BLaER1 treated with 17β-estradiol and CSF1 and Interleukin-3, amounts not matched to agents 10 nM and 100 nM (cell line): ENCODE measurements at regions not wholly inside any gene's neighbourhood (a gene's known extent, or its start where the extent isn't known, plus 50 kb on each side); places are given as distances from the start of the nearest gene placed in this dataset.
"Not testable (repeated sequence)": the region's sequence is repeated elsewhere in the genome, so short reads cannot be mapped to it uniquely, and the experiment has no call there.

Experiments used
- H3K27ac ChIP-seq, 11 experiments: shearing (Covaris generic); formaldehyde crosslinking; 2 replicates each; pipeline ENCODE4 v1.8.1; 2022
- H3K27me3 ChIP-seq, 11 experiments: shearing (Covaris generic); formaldehyde crosslinking; 2 replicates each; pipeline ENCODE4 v1.8.1; 2022
- H3K36me3 ChIP-seq, 11 experiments: shearing (Covaris generic); formaldehyde crosslinking; 2 replicates each; pipeline ENCODE4 v1.8.1; 2022
- H3K4me1 ChIP-seq, 10 experiments: shearing (Covaris generic); formaldehyde crosslinking; 2 replicates each; pipeline ENCODE4 v1.8.1; 2022
- H3K4me2 ChIP-seq, 11 experiments: shearing (Covaris generic); formaldehyde crosslinking; 2 replicates each; pipeline ENCODE4 v1.8.1; 2022
- H3K4me3 ChIP-seq, 10 experiments: shearing (Covaris generic); formaldehyde crosslinking; 2 replicates each; pipeline ENCODE4 v1.8.1; 2022
- H3K9ac ChIP-seq, 11 experiments: shearing (Covaris generic); formaldehyde crosslinking; 2 replicates each; pipeline ENCODE4 v1.8.1; 2022
- H3K9me3 ChIP-seq, 11 experiments: shearing (Covaris generic); formaldehyde crosslinking; replicated peaks in 1 of 11; 2 replicates each; pipeline ENCODE4 v1.8.1; 2022
- H4K20me1 ChIP-seq, 11 experiments: shearing (Covaris generic); formaldehyde crosslinking; 2 replicates each; pipeline ENCODE4 v1.8.1; 2022
- Cebpa-rat ChIP-seq, 11 experiments: shearing (Covaris generic); IDR thresholded peaks; 2 replicates each; pipeline ENCODE4 v1.8.1; 2022

DNA sequence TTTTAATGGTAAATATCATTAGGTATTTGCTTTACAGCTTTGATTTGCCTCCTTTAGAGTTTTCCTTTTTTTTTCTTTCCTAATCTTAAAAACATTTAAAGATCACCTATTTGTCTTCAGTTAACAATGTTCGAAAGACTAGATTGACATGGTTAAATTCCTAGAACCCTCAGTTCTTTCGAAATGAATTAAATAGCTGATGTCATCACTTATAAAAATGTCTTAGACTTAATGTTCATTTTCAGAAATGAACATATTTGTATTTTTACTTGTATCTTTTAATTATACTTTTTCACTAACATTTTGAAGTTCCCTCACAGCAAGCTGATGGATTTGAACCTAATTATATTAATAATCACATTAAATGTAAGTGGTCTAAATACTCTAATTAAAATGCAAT is 205.3 kb upstream of the IRX4 start:
- Histone ChIP-seq H4K20me1 (no peaks in the 10 kb centered on the region), H3K27ac (no peak overlapping the region), H3K4me2 (no peak overlapping the region), H3K9me3 (peaks cover 0 to 6% (median 0%) of the 10 kb centered on the region in 11 experiments; a peak in 1 of 22 replicates), H3K9ac (no peak overlapping the region), H3K36me3 (no peaks in the 10 kb centered on the region), H3K4me1 (no peaks in the 10 kb centered on the region), H3K4me3 (no peak overlapping the region), H3K27me3 (no peaks in the 10 kb centered on the region)
- no peak for TF ChIP-seq Cebpa-rat (IDR thresholded peaks at IDR 0.05)

DNA sequence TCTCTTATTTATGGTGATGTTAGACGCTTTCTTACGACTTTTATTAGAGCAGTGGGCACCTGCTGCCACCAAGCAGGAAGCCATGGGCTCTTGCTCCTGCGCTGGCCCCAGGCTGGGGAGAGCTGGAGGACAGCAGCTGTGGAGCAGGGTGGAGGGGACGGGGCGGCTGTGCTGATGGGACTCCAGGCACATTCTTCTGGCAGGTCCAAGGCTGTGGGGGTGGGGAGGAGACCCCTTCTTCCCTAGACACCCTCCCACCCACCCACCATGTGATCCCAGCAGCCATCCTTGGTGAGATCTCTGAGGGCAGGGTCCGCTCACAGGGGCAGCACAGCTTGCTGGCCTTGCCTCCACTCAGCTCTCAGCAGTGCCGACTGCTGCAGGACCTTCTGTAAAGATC is 192.6 kb upstream of the IRX4 start:
- no peak overlapping the region for H3K9ac ChIP-seq
- TF ChIP-seq Cebpa-rat (IDR thresholded peaks at IDR 0.05), result no peak
- no peaks in the 10 kb centered on the region for H3K27me3 ChIP-seq
- H3K4me1 ChIP-seq, result peaks cover 0 to 5% (median 0%) of the 10 kb centered on the region in 10 experiments; a peak in 2 of 20 replicates
- H3K4me2 ChIP-seq, result no peak overlapping the region
- no peaks in the 10 kb centered on the region for H4K20me1 ChIP-seq
- no peak overlapping the region for H3K4me3 ChIP-seq
- H3K9me3 ChIP-seq, result peaks cover 0 to 8% (median 4%) of the 10 kb centered on the region in 11 experiments; a peak in 7 of 22 replicates
- H3K27ac ChIP-seq, result no peak overlapping the region
- H3K36me3 ChIP-seq, result no peaks in the 10 kb centered on the region

DNA sequence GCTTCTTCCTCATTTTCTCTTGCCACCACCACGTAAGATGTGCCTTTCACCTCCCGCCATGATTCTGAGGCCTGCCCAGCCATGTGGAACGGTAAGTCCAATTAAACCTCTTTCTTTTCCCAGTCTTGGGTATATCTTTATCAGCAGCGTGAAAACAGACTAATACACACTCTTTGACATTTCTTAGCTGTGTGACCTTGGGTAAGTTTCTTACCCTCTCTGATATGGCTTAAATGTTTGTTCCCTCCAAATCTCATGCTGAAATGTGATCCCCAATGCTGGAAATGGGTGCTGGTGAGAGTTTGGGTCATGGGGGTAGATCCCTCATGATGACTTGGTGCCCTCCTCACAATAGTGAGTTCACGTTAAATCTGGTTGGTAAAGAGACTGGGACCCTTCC is 188.8 kb upstream of the IRX4 start:
- no peak overlapping the region for H3K4me2 ChIP-seq
- TF ChIP-seq Cebpa-rat (IDR thresholded peaks at IDR 0.05), result no peak
- H3K36me3 ChIP-seq, result no peaks in the 10 kb centered on the region
- peaks cover 0 to 7% (median 0%) of the 10 kb centered on the region in 11 experiments; a peak in 2 of 22 replicates for H3K9me3 ChIP-seq
- H3K27ac ChIP-seq, result no peak overlapping the region
- H3K4me1 ChIP-seq, result peaks cover 0 to 5% (median 0%) of the 10 kb centered on the region in 10 experiments; a peak in 2 of 20 replicates
- H3K27me3 ChIP-seq, result no peaks in the 10 kb centered on the region
- H3K9ac ChIP-seq, result no peak overlapping the region
- H4K20me1 ChIP-seq, result no peaks in the 10 kb centered on the region
- no peak overlapping the region for H3K4me3 ChIP-seq

DNA sequence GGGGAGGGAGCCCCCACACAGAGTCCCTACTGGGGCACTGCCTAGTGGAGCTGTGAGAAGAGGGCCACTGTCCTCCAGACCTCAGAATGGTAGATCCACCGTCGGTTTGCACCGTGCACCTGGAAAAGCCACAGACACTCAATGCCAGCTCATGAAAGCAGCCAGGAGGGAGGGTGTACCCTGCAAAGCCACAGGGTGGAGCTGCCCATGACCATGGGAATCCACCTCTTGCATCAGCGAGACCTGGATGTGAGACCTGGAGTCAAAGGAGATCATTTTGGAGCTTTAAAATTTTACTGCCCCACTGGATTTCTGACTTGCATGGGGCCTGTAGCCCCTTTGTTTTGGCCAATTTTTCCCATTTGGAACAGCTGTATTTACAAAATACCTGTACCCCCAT is 188.1 kb upstream of the IRX4 start:
- H3K9me3 ChIP-seq, H3K4me3 ChIP-seq, H3K27me3 ChIP-seq, H3K36me3 ChIP-seq, H3K4me2 ChIP-seq, H3K27ac ChIP-seq, H3K4me1 ChIP-seq, H4K20me1 ChIP-seq, H3K9ac ChIP-seq: not testable (repeated sequence)

DNA sequence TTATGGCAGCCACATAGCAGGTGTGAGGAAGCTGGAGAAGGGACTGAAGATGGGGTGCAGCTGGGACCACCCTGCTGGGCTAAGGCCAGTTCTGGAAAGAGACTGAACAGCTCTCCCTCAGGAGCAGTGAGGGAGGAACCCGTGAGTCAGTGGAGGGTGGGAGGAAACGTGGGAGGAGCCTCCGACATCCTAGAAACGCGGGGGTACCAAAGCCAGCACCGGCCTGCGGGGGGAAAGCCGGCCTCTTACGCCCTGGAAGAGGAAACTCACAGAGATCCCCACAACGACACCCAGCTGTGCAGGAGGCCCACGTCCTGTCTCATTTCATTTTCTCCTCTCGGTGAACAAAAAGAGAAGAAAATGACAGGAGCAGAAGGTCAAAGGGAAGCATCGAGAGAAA is 185.8 kb upstream of the IRX4 start:
- no peak overlapping the region for H3K4me3 ChIP-seq
- no peak for TF ChIP-seq Cebpa-rat (IDR thresholded peaks at IDR 0.05)
- no peak overlapping the region for H3K27ac ChIP-seq
- H3K36me3 ChIP-seq, result no peaks in the 10 kb centered on the region
- no peak overlapping the region for H3K4me2 ChIP-seq
- peaks cover 15 to 25% (median 17%) of the 10 kb centered on the region in 11 experiments for H3K9me3 ChIP-seq
- H4K20me1 ChIP-seq, result no peaks in the 10 kb centered on the region
- 0 out of 22 replicates have a peak, but pooled peaks cover 0 to 6% (median 0%) of the 10 kb centered on the region in 11 experiments for H3K27me3 ChIP-seq
- no peak overlapping the region for H3K9ac ChIP-seq
- peaks cover 0 to 11% (median 0%) of the 10 kb centered on the region in 10 experiments; a peak in 5 of 20 replicates for H3K4me1 ChIP-seq

DNA sequence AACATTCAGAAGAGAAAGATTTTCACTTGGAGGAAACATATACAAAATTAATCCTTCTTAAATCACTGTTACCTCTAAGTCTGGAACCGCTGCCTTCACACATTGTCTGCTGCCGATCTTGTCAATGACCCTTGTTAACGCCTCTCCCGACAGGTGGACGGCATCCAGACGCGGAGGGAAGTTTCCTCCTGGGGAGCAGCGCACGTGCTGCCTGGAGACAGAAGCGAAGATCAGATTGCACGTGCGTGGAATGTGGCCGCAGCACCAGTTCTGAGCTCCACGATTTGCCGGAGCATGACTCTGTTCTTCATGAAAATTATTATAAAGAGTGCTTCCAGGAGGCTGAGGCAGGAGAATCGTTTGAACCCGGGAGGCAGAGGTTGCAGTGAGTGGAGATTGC is 183.6 kb upstream of the IRX4 start:
- peaks cover 0 to 9% (median 0%) of the 10 kb centered on the region in 10 experiments; a peak in 5 of 20 replicates for H3K4me1 ChIP-seq

DNA sequence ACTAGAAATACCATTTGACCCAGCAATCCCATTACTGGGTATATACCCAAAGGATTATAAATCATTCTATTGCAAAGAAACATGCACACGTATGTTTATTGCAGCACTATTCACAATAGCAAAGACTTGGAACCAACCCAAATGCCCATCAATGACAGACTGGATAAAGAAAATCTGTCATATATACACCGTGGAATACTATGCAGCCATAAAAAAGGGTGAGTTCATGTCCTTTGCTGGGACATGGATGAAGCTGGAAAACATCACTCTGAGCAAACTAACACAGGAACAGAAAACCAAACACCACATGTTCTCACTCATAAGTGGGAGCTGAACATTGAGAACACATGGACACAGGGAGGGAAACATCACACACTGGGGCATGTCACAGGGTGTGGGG is 180.7 kb upstream of the IRX4 start:
- H3K9ac ChIP-seq, H3K4me1 ChIP-seq, H3K4me2 ChIP-seq, H3K36me3 ChIP-seq, H4K20me1 ChIP-seq, H3K27ac ChIP-seq, H3K4me3 ChIP-seq: not testable (repeated sequence)
- peaks cover 0 to 19% (median 0%) of the 10 kb centered on the region in 11 experiments; a peak in 3 of 22 replicates for H3K27me3 ChIP-seq
- peaks cover 20 to 34% (median 25%) of the 10 kb centered on the region in 11 experiments for H3K9me3 ChIP-seq

More for the DNA sequence above, 183.6 kb upstream of the IRX4 start:
- no peak overlapping the region for H3K4me2 ChIP-seq
- no peaks in the 10 kb centered on the region for H4K20me1 ChIP-seq
- no peaks in the 10 kb centered on the region for H3K36me3 ChIP-seq
- TF ChIP-seq Cebpa-rat (IDR thresholded peaks at IDR 0.05), result no peak
- 0 out of 22 replicates have a peak, but pooled peaks cover 0 to 6% (median 0%) of the 10 kb centered on the region in 11 experiments for H3K27me3 ChIP-seq
- H3K27ac ChIP-seq, result no peak overlapping the region
- no peak overlapping the region for H3K4me3 ChIP-seq
- H3K9ac ChIP-seq, result no peak overlapping the region
- H3K9me3 ChIP-seq, result peaks cover 20 to 34% (median 26%) of the 10 kb centered on the region in 11 experiments

DNA sequence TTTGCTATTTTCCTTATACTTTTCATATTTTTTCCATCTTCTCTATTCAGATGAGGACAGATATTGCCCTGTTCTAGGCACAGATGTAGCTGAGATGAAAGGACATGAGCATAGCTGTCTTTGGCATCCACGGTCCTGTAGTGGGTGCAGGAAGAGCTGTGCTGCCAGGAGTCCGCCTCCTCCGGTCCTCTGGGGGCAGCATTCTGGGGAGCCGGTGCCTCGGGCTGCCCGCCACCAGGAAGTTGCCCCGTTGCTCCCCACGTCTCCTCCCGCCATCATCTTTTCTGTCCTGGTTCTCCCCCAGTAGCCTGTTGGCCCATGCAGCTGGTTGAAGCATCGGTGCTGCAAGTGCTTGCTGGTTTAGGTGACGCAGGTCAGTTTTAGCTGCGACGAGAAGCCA is 170.0 kb upstream of the IRX4 start:
- TF ChIP-seq Cebpa-rat (IDR thresholded peaks at IDR 0.05), result no peak
- Histone ChIP-seq H3K36me3 (no peaks in the 10 kb centered on the region), H3K27me3 (peaks cover 0 to 95% (median 0%) of the 10 kb centered on the region in 11 experiments; a peak in 10 of 22 replicates), H4K20me1 (peaks cover 0 to 14% (median 0%) of the 10 kb centered on the region in 11 experiments; a peak in 3 of 22 replicates), H3K9ac (no peak overlapping the region), H3K27ac (no peak overlapping the region), H3K4me2 (no peak overlapping the region), H3K4me1 (peaks cover 0 to 2% (median under 1%) of the 10 kb centered on the region in 10 experiments; a peak in 2 of 20 replicates), H3K9me3 (peaks cover 0 to 11% (median 0%) of the 10 kb centered on the region in 11 experiments; a peak in 3 of 22 replicates), H3K4me3 (no peak overlapping the region)

DNA sequence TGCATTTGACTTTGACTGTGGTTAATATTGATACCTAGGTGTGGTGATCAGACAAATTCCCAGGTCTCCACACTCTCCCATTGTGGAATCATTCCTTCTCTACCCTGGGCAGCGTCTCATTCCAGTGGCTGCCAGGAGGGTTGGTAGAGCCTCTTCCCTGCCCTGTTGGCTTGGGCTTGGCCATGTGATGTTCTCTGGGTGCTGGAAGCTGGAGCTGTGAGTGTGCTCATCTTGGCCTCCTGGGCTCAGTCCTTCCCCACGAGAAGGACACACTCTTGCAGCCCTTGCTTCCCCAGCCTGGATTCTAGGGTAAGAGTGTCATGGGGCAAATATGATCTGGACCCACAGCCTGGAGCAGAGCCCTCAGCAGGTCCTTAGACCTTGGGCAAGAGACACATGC is 167.2 kb upstream of the IRX4 start:
- H4K20me1 ChIP-seq, result peaks cover 0 to 21% (median 0%) of the 10 kb centered on the region in 11 experiments; a peak in 3 of 22 replicates
- peaks cover 0 to 93% (median 0%) of the 10 kb centered on the region in 11 experiments; a peak in 10 of 22 replicates for H3K27me3 ChIP-seq
- H3K4me2 ChIP-seq, result no peak overlapping the region
- H3K4me1 ChIP-seq, result peaks cover 7 to 13% (median 11%) of the 10 kb centered on the region in 10 experiments
- no peak for TF ChIP-seq Cebpa-rat (IDR thresholded peaks at IDR 0.05)
- H3K27ac ChIP-seq, result no peak overlapping the region
- H3K36me3 ChIP-seq, result no peaks in the 10 kb centered on the region
- H3K9me3 ChIP-seq, result peaks cover 5 to 27% (median 11%) of the 10 kb centered on the region in 11 experiments; a peak in 19 of 22 replicates
- no peak overlapping the region for H3K4me3 ChIP-seq
- H3K9ac ChIP-seq, result no peak overlapping the region

DNA sequence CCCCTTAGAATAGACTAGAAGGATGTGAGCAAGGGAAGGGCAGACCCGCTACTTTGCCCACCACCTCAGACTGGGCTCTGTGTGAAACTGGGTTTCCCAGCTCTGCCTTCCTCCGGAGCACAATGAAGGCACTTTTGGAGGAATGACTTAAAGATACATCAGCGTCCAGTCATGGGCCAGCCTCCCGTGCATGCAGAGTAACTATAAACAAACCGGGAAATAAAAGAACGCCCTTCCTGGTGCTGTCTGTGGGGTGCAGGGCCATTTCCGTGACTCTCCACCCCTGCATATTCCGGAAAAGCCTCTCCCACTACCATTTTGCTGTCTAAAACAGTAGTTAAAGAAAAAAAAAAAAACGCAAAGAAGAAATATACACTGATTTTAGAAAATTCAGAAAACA is 165.9 kb upstream of the IRX4 start:
- TF ChIP-seq Cebpa-rat (IDR thresholded peaks at IDR 0.05), result no peak
- peaks cover 0 to 95% (median 0%) of the 10 kb centered on the region in 11 experiments; a peak in 10 of 22 replicates for H3K27me3 ChIP-seq

More for the DNA sequence above, 165.9 kb upstream of the IRX4 start:
- Histone ChIP-seq H3K27ac (no peak overlapping the region), H3K4me2 (no peak overlapping the region), H3K4me3 (no peak overlapping the region), H3K4me1 (peaks cover 7 to 13% (median 11%) of the 10 kb centered on the region in 10 experiments), H4K20me1 (peaks cover 0 to 21% (median 0%) of the 10 kb centered on the region in 11 experiments; a peak in 3 of 22 replicates), H3K36me3 (no peaks in the 10 kb centered on the region), H3K9me3 (peaks cover 5 to 29% (median 12%) of the 10 kb centered on the region in 11 experiments; a peak in 19 of 22 replicates), H3K9ac (no peak overlapping the region)
